Ovary (tissue), 7 donors: ENCODE measurements at regions not wholly inside any gene's neighbourhood (a gene's known extent, or its start where the extent isn't known, plus 50 kb on each side); places are given as distances from the start of the nearest gene placed in this dataset.
"Not testable (repeated sequence)": the region's sequence is repeated elsewhere in the genome, so short reads cannot be mapped to it uniquely, and the experiment has no call there.

Source experiments
- DNase-seq, 5 donors: peaks; one replicate each; pipeline ENCODE4 v3.0.0-alpha.2; 2019 to 2020
- H3K27ac ChIP-seq, 2 donors: fragments of 200-600 bp; one replicate each; pipeline versions ENCODE4 v1.5.1 to v1.8.0; 2019 to 2022
- H3K27me3 ChIP-seq: fragments of 200-600 bp; one replicate; pipeline ENCODE4 v1.8.0; 2022
- H3K36me3 ChIP-seq: fragments of 200-600 bp; sonication (generic); one replicate; pipeline ENCODE4 v1.5.1; 2019
- H3K4me1 ChIP-seq: one replicate; pipeline ENCODE4 v1.8.1; 2013; ENCODE audit warnings: mild to moderate bottlenecking, moderate library complexity; ENCODE audit not compliant: insufficient read depth
- H3K4me3 ChIP-seq: fragments of 200-600 bp; sonication (generic); one replicate; pipeline ENCODE4 v1.5.1; 2017
- H3K9me3 ChIP-seq, 2 donors: fragments of 200-600 bp in 1 of 2; sonication (generic) in 1 of 2; one replicate each; pipeline versions ENCODE4 v1.5.1 to v1.8.1; 2013 to 2019; ENCODE audit warnings: mild to moderate bottlenecking in 1 of 2, moderate library complexity in 1 of 2
- EP300 ChIP-seq: sonication (generic); formaldehyde crosslinking; IDR thresholded peaks from one replicate; pipeline ENCODE4 v1.6.1; 2017; ENCODE audit warnings: antibody characterized with exemption
- POLR2A ChIP-seq: fragments of 450-650 bp; IDR thresholded peaks from one replicate; pipeline ENCODE4 v1.6.1; 2017; ENCODE audit warnings: antibody characterized with exemption, mild to moderate bottlenecking, moderate library complexity
- WGBS, 3 donors: extraction: QIAGEN DNeasy Blood & Tissue Kit in 1 of 3; methylation state at CpG; one replicate each; pipeline versions ENCODE4 v1.1.5 to v1.1.7; 2013 to 2017; 5-methylcytosine and 5-hydroxymethylcytosine counted together
- intact Hi-C, 4 donors: fragments of 100-400 bp; cut with DNase I; formaldehyde crosslinking; loops; one replicate each; pipeline versions ENCODE4 v1.11.0 to v1.15.1; 2022 to 2023
- TF ChIP-seq, protein P1 (sequence below), 3 donors: fragments of 450-650 bp in 2 of 3; fragments of 200-600 bp in 1 of 3; IDR thresholded peaks; one replicate each; pipeline versions ENCODE4 v1.5.1 to v1.8.0; 2016 to 2022; ENCODE audit warnings: antibody characterized with exemption in 3 of 3, mild to moderate bottlenecking in 1 of 3
- donor health status: DM: no; HTN: no; CAD: no; lungs with moderate emphysema.
- donor health status: DM: no; HTN: no; CAD: no.
- donor health status: Bipolar disorder and iron deficiency.
- donor health status: DM: no; HTN: no; CAD: no.
- donor health status: DM: yes; HTN: yes; CAD: no.

DNA sequence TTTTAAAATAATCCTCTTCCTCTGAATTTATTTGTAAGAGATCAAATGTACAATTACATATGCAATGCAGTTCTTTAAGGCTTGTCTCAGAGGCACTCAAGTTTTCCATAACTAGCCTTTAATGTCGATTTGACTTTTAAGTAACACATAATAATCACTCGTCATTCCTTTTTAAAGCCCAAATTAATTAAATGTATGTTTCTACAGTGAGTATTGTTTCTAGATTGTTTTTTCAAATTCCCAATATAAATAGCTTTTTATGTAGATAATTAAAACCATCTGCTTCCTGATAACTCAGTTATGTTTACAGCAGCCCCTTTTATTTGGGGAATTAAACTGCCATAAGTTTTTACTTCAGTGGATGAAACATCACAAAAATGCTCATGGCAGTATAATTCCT lies 185.1 kb downstream of the ETNK1 start:
- Histone ChIP-seq H3K9me3 (no peaks in the 10 kb centered on the region), H3K36me3 (no peaks in the 10 kb centered on the region), H3K4me3 (no peak overlapping the region), H3K27me3 (no peaks in the 10 kb centered on the region), H3K4me1 (no peaks in the 10 kb centered on the region), H3K27ac (no peak overlapping the region)
- DNase-seq, result no peak
- WGBS, 3 donors, result 21 to 34% (median 28%) methylated on average over 2 of the region's 2 CpGs
- intact Hi-C loops, result no loop called here
- TF ChIP-seq, protein P1, sequence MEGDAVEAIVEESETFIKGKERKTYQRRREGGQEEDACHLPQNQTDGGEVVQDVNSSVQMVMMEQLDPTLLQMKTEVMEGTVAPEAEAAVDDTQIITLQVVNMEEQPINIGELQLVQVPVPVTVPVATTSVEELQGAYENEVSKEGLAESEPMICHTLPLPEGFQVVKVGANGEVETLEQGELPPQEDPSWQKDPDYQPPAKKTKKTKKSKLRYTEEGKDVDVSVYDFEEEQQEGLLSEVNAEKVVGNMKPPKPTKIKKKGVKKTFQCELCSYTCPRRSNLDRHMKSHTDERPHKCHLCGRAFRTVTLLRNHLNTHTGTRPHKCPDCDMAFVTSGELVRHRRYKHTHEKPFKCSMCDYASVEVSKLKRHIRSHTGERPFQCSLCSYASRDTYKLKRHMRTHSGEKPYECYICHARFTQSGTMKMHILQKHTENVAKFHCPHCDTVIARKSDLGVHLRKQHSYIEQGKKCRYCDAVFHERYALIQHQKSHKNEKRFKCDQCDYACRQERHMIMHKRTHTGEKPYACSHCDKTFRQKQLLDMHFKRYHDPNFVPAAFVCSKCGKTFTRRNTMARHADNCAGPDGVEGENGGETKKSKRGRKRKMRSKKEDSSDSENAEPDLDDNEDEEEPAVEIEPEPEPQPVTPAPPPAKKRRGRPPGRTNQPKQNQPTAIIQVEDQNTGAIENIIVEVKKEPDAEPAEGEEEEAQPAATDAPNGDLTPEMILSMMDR (IDR thresholded peaks at IDR 0.05), result no peak
- TF ChIP-seq POLR2A, result no peak

DNA sequence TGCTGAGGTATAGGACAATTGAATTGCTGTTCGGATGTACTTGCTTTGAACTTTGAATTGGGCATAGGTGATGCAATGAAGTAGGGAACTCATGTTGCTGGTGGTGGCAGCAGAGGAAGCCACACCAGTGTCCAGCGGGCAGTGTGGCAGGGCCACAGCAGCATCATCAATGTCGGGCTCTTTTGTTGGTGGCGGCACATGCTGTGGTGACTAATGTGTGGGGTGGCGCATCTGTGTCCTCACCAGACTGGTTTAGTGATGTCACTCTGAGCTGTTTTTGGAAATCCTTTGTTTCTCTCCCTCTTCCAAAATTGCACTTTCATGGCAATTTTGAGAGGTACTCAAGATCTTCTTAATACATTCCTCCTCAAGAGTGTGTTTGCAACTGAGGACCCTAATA lies 187.6 kb downstream of the ETNK1 start:
- Histone ChIP-seq H3K9me3 (no peaks in the 10 kb centered on the region), H3K27ac (no peak overlapping the region), H3K36me3 (no peaks in the 10 kb centered on the region), H3K4me3 (no peak overlapping the region), H3K4me1 (no peaks in the 10 kb centered on the region), H3K27me3 (no peaks in the 10 kb centered on the region)
- intact Hi-C loops, result no loop called here
- TF ChIP-seq EP300 (no peak), POLR2A (no peak)
- TF ChIP-seq, protein P1 (IDR thresholded peaks at IDR 0.05), result no peak
- WGBS, 3 donors, result 95 to 98% (median 96%) methylated on average over 5 of the region's 5 CpGs
- DNase-seq, result no peak

DNA sequence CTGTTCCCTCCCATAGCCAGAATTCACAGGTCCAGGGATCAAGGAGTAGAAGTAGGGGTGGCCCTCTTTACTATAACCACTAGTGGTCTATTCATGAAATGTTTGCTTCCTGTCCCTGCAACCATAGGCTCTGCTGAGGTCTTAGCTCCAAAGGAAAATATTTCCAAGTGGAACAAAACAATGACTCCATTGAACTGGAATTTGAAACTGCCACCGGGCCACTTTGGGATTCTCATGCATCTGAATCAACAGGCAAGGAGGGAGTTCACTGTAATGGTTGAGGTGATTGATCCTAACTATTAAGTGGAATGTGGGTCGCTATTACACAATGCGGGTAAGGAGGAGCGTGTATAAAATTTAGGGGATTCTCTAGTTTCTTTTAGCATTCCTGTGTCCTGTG lies 197.0 kb downstream of the ETNK1 start:
- DNase-seq, result no peak
- no peak overlapping the region for H3K27ac ChIP-seq
- H3K36me3 ChIP-seq, result no peaks in the 10 kb centered on the region
- TF ChIP-seq POLR2A (no peak), EP300 (no peak)
- TF ChIP-seq, protein P1 (IDR thresholded peaks at IDR 0.05), result no peak
- WGBS, 3 donors, result 93 to 96% (median 94%) methylated on average over 4 of the region's 4 CpGs
- H3K9me3 ChIP-seq, result no peaks in the 10 kb centered on the region
- H3K27me3 ChIP-seq, result no peaks in the 10 kb centered on the region
- intact Hi-C loops, result no loop called here
- no peak overlapping the region for H3K4me3 ChIP-seq
- no peaks in the 10 kb centered on the region for H3K4me1 ChIP-seq

DNA sequence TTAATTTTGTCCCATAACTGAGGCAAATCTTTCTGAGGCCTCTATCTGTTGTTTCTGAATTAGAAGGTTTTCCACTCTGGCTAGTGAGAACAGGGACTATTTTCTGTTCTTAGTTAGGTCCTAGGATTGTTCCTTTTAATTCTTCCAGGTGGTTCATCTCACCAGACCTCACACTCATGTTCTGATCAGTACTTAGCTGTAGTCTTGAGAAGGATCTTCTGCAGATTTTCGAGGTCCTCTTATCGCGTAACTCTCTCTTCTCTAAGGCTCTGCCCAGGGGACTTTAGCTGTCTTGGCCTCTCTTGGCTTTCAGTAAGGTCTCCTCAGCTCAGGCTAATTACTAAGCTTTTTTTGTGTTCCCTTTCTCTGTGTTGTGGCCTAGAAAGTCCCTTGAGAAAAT lies 201.1 kb downstream of the ETNK1 start:
- H3K4me3 ChIP-seq, result no peak overlapping the region
- intact Hi-C loops, result no loop called here
- WGBS, 3 donors, result 69 to 79% (median 79%) methylated on average over 3 of the region's 3 CpGs
- DNase-seq, result no peak
- no peaks in the 10 kb centered on the region for H3K27me3 ChIP-seq
- H3K36me3 ChIP-seq, result no peaks in the 10 kb centered on the region
- no peak for TF ChIP-seq POLR2A
- H3K9me3 ChIP-seq, result no peaks in the 10 kb centered on the region
- H3K4me1 ChIP-seq, result no peaks in the 10 kb centered on the region
- no peak overlapping the region for H3K27ac ChIP-seq

DNA sequence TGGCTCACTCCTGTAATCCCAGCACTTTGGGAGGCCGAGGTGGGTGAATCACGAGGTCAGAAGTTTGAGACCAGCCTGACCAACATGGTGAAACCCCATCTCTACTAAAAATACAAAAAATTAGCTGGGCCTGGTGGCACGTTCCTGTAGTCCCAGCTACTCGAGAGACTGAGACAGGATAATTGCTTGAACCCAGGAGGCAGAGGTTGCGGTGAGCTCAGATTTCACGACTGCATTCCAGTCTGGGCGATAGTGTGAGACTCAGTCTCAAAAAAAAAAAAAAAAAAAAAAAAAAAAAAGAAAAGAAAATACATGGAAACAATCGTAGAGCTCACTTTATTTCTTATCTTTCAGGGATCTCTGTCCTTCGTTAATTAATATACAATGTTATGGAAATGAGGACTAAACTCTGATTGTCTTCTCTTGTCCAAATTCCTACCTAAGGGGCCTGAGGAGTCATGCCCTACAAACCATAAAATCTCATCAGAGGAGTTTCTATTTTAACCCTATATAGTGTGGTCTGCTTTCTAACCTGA lies 201.5 kb downstream of the ETNK1 start:
- H3K36me3 ChIP-seq, H3K4me1 ChIP-seq, intact Hi-C loops, DNase-seq, H3K9me3 ChIP-seq, H3K4me3 ChIP-seq, H3K27ac ChIP-seq, H3K27me3 ChIP-seq: not testable (repeated sequence)
- WGBS, 3 donors, result 60 to 63% (median 62%) methylated on average over 9 of the region's 9 CpGs

DNA sequence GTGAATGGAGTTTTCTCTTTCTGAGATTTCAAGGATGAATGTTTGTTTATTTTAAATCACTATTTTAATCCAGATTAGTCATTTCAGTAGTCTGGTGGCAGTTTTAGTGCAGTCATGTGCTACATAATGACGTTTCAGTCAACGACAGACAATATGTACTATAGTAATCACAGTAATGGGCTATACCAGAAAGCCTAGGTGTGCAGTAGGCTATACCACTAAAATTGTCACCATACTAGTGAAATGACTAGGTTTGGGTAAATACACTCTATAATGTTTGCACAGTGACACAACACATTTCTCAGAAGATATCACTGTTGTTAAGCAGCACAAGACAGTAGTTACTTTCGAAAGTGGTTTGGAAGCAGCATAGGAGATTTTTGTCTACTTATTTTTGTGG lies 203.1 kb downstream of the ETNK1 start:
- DNase-seq, result no peak
- no peak for TF ChIP-seq POLR2A
- no peaks in the 10 kb centered on the region for H3K9me3 ChIP-seq
- H3K27ac ChIP-seq, result no peak overlapping the region
- no peaks in the 10 kb centered on the region for H3K27me3 ChIP-seq
- 67 to 84% (median 80%) methylated on average over 3 of the region's 3 CpGs for WGBS, 3 donors
- intact Hi-C loops, result no loop called here
- H3K36me3 ChIP-seq, result no peaks in the 10 kb centered on the region
- no peak overlapping the region for H3K4me3 ChIP-seq
- H3K4me1 ChIP-seq, result no peaks in the 10 kb centered on the region
